ENCODE measurements at regions not wholly inside any gene's neighbourhood (a gene's known extent, or its start where the extent isn't known, plus 50 kb on each side); places are given as distances from the start of the nearest gene placed in this dataset.
"Not testable (repeated sequence)": the region's sequence is repeated elsewhere in the genome, so short reads cannot be mapped to it uniquely, and the experiment has no call there.

DNA sequence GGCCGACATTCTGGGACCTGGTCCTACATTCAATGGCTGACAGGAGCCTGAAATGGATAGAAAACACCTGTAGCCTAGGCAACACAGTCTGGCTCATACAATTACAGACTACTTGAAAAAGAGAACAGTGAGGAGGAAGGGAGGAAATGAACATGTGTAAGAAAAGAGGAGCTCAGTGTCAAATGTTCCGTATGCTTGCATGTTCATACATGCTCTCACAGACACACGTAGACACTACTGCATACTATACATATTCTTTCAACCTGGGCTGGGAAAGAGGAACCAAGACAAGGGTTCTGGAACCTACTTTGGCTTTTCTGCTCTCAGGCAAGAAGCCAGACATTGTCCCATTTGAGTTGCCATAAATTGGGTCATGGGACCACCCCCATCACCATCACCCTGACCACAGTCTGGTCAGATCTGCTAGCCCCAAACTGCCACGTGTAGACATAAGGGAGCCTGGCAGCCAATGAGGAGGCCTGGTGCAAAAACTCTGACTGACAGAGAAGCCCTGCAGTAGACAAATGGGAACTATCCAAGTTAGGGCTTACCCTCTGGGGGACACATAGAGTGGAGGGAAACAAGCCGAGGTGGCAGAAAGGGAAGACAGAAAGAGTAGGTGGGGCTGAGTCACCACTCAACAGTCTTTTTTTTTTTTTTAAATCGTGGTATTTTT is 310.0 kb downstream of the SHQ1 start:
- intact Hi-C loops (cut with micrococcal nuclease), result no loop called here

- intact Hi-C loops (cut with micrococcal nuclease), result no loop called here
These were observed 310.8 kb downstream of the SHQ1 start for GRCh38 chr3:72537448-72537847.

GRCh38 chr3:72536878-72537267 is 311.4 kb downstream of the SHQ1 start:
- intact Hi-C loops (cut with micrococcal nuclease), result no loop called here

- intact Hi-C loops (cut with micrococcal nuclease), result no loop called here
These were observed 311.9 kb downstream of the SHQ1 start for GRCh38 chr3:72536206-72536877.

DNA sequence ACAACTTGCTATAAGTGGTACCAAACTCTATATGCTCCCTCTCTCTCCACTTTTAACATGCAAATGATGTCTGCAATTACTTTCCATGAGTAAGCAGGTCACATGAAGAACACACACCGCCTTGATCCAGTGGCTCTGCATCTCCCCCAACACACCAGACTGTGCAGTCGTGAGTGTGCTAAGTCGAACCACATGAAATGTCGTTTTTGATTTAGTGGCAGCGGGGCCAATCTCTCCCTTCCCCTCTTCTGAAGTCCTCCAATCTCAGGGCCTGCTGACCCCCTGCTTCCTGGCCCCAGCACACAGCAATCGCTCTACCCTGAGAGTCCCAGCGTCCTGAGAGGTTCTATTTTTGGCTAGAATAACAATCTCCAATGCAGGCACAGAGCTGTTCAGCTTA is 312.5 kb downstream of the SHQ1 start:
- intact Hi-C loops (cut with micrococcal nuclease), result no loop called here

DNA sequence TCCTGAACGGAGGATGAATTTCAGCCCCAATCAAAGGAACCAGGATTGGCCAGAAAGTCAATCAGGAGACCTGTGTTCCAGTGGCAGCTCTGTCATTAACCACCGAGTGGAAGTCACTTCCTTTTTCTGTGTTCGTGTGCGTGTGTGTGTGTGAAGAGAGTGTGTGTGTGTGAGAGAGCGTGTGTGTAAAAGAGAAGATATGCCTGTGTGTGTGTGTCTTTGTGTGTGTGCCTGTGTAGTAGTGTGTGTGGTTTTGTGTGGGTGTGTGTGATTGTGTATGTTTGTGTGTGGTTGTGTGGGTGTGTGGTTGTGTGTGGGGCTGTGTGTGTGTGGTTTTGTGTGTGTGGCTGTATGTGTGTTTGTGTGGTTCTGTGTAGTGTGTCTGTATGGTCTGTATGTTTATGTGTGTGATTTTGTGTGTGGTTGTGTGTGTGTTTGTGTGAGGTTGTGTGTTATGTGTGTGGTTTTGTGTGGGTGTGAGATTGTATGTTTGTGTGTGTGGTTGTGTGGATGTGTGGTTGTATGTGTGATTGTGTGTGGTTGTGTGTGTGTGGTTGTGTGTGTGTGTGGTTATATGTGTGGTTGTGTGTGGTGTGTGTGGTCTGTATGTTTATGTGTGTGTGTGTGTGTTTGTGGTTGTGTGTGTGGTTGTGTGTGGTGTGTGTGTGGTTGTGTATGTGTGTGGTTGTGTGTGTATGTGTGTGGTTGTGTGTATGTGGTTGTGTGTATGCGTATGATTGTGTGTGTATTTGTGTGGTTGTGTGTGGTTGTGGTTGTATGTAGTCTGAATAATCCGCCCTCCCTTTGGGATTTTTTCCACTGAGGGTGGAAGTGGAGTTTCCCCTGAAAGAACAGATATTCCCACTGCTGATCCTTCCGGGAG is 314.4 kb downstream of the SHQ1 start:
- intact Hi-C loops (cut with micrococcal nuclease), result loop anchor here (1.0 kb wide), 1 partner anchor 28 kb away; no protein-coding TSS in a partner anchor

DNA sequence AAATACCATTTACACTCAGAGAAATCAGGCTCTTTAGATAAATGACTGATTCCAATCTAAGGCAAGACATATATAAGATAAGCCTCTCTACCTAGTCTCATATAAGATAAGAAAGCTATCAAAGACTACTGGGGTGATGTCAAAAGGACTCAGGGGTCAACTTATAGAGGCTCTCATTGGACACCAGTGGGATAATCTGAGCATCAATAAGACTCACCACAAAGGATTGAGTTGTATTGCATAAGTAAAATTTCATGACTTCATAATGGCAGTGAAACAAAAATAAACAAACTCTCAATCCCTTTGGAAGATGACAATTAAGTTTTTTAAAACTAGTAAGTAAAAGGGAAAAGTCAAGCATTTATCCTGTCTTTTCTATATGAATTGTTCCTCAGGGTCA is 317.8 kb downstream of the SHQ1 start:
- intact Hi-C loops (cut with micrococcal nuclease), result no loop called here

- intact Hi-C loops (cut with micrococcal nuclease), result no loop called here
These were observed 319.2 kb downstream of the SHQ1 start for GRCh38 chr3:72529081-72529480.

GRCh38 chr3:72523429-72524151 is 324.7 kb downstream of the SHQ1 start:
- intact Hi-C loops (cut with micrococcal nuclease), result no loop called here

DNA sequence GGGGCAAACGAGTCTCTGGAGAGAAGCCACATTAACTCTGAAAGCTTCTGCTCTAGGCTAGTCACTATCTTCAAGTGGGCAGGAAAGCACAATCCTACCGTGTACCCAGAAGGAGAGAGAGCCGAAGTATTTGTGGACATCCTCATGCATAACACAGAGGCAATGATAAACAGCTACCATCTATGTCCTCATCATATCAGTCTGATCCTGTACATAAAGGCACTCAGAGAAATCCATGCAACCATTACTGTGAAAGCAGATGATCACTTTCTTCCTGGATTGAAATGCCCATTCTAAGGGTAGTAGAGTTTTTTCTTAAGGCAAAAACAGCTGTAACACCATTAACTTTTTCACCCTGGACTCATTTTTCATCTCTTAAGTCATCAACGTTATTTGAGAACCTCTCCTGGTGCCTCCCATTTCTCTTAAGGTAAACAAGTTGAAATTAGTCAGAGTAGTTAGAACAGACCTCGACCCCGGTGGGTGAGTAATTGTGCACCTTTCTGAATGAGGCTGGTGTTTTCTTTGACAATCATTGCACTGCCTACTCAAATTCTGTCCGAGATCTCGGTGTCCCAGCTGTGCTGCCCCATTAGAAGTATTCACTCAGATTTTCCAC is 327.4 kb downstream of the SHQ1 start:
- intact Hi-C loops (cut with micrococcal nuclease), result loop anchor here (2.0 kb wide), 2 partner anchors 76 to 114 kb away; no protein-coding TSS in a partner anchor

DNA sequence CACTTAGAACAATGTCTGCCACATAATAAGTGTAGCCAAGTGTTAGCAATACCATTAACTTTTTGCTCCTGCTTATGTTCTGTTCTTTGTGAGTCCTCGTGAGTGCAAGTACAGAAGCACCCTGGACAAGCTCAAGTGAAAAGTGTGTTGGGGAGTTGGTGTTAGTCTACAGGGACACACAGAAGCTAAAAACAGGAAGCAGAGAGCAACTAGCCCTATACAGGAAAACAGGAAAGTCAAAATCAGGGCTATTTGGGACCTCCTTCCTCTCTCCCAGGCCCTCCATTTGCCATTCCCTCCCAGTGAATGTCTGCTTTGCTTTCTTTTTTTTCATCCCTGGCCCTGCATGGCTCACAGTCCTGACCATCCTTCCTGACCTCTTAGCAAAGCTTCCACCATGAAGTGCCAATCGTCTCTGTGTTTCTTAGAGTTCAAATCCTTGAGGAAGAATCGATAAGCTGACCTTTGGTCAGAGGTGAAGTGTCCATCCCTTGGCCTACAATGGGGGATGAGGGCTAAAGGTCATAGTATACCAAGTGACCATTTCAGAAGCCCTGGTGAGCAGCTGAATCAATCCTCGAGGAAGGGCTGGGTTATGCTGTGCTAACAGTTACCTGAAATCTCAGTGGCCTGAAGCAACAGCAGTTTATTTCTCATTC is 328.2 kb downstream of the SHQ1 start:
- intact Hi-C loops (cut with micrococcal nuclease), result loop anchor here (2.0 kb wide), 2 partner anchors 75 to 115 kb away; no protein-coding TSS in a partner anchor

- intact Hi-C loops (cut with micrococcal nuclease), result no loop called here
These were observed 330.3 kb downstream of the SHQ1 start for GRCh38 chr3:72517921-72518424.

DNA sequence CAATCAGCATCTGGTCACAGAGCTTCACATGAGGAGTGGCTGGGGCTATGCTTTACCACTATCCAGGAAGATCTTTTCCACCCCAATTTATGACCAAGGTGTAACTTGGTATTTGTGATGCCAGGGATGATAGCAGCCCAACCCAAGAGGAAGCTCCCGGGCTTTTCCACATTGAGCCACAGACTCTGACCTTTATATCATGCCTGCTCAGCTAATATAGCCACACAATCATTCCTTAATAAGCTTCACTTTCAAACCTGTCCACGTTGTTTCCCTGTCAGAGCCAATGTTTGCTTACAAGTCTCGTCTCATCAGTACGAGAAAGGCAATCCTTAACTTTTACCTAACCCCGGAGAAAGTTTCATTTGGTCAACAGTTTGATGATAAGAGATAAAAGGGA is 330.9 kb downstream of the SHQ1 start:
- intact Hi-C loops (cut with micrococcal nuclease), result no loop called here

GRCh38 chr3:72516361-72516760 is 331.9 kb downstream of the SHQ1 start:
- intact Hi-C loops (cut with micrococcal nuclease), result no loop called here

GRCh38 chr3:72515941-72516340 is 332.3 kb downstream of the SHQ1 start:
- intact Hi-C loops (cut with micrococcal nuclease), result no loop called here

- intact Hi-C loops (cut with micrococcal nuclease), result no loop called here
These were observed 333.0 kb downstream of the SHQ1 start for GRCh38 chr3:72515281-72515680.

- intact Hi-C loops (cut with micrococcal nuclease), result no loop called here
These were observed 338.0 kb downstream of the SHQ1 start for GRCh38 chr3:72510247-72510646.

- intact Hi-C loops (cut with micrococcal nuclease), result no loop called here
These were observed 342.5 kb downstream of the SHQ1 start for GRCh38 chr3:72505539-72506405.

- intact Hi-C loops (cut with micrococcal nuclease), result not testable (repeated sequence)
These were observed 350.7 kb downstream of the SHQ1 start for GRCh38 chr3:72497501-72497900.

All from T-helper 1 cell treated with Interleukin-12 subunit alpha and Interleukin-12 subunit beta and Interleukin-4 antibody, amounts not matched to agents 30 ng/mL and 1 ng/mL, for 36 hours (primary cell).